Neural progenitor cell (in vitro differentiated cells): ENCODE measurements at regions not wholly inside any gene's neighbourhood (a gene's known extent, or its start where the extent isn't known, plus 50 kb on each side); places are given as distances from the start of the nearest gene placed in this dataset.
A peak's percentile ranks its signal among the peaks of the same experiment; 100 is the strongest.

ENCODE experiments used
- DNase-seq: peaks from one replicate; pipeline ENCODE4 v3.0.0-alpha.2; 2016; ENCODE audit warnings: low spot score
- H2AFZ ChIP-seq: fragments of 200-600 bp; sonication (generic); replicated peaks from 2 replicates; pipeline ENCODE4 v1.6.1; 2016; ENCODE audit warnings: antibody characterized with exemption
- H3F3A ChIP-seq: fragments of 200-600 bp; sonication (generic); 2 replicates; pipeline ENCODE4 v1.6.1; 2016; ENCODE audit warnings: antibody characterized with exemption, low read depth
- H3K27ac ChIP-seq: fragments of 200-600 bp; sonication (generic); 2 replicates; pipeline ENCODE4 v1.5.1; 2016; ENCODE audit warnings: mild to moderate bottlenecking
- H3K27me3 ChIP-seq: fragments of 200-600 bp; sonication (generic); 2 replicates; pipeline ENCODE4 v1.6.1; 2016; ENCODE audit warnings: mild to moderate bottlenecking, moderate library complexity
- H3K36me3 ChIP-seq: fragments of 200-600 bp; sonication (generic); 2 replicates; pipeline ENCODE4 v1.5.1; 2016
- H3K4me1 ChIP-seq: fragments of 200-600 bp; sonication (generic); 2 replicates; pipeline ENCODE4 v1.6.1; 2016; ENCODE audit warnings: mixed run types
- H3K4me2 ChIP-seq: fragments of 200-600 bp; sonication (generic); 2 replicates; pipeline ENCODE4 v1.6.1; 2016
- H3K4me3 ChIP-seq: fragments of 200-600 bp; sonication (generic); 2 replicates; pipeline ENCODE4 v1.5.1; 2016
- H3K79me2 ChIP-seq: fragments of 200-600 bp; sonication (generic); 2 replicates; pipeline ENCODE4 v1.6.1; 2016; ENCODE audit warnings: low read depth
- H3K9ac ChIP-seq: fragments of 200-600 bp; sonication (generic); 2 replicates; pipeline ENCODE4 v1.6.1; 2016
- H3K9me3 ChIP-seq: fragments of 200-600 bp; sonication (generic); 2 replicates; pipeline ENCODE4 v1.5.1; 2016; ENCODE audit warnings: low read depth
- H4K20me1 ChIP-seq: fragments of 200-600 bp; sonication (generic); 2 replicates; pipeline ENCODE4 v1.6.1; 2016; ENCODE audit warnings: low read depth
- H3K27ac Mint-ChIP-seq: 3 replicates; pipeline ENCODE4 v1.8.0; 2021; ENCODE audit warnings: mixed read lengths
- H3K27me3 Mint-ChIP-seq: 2 replicates; pipeline ENCODE4 v1.8.0; 2022; ENCODE audit warnings: low read depth, mild to moderate bottlenecking, inconsistent platforms, moderate library complexity, mixed read lengths; ENCODE audit not compliant: insufficient read depth
- H3K36me3 Mint-ChIP-seq: 3 replicates; pipeline ENCODE4 v1.8.0; 2021; ENCODE audit warnings: mixed read lengths
- H3K4me1 Mint-ChIP-seq: 3 replicates; pipeline ENCODE4 v1.8.0; 2021; ENCODE audit warnings: mixed read lengths
- H3K4me3 Mint-ChIP-seq: 3 replicates; pipeline ENCODE4 v1.8.0; 2021; ENCODE audit warnings: mild to moderate bottlenecking, moderate library complexity, mixed read lengths
- H3K9me3 Mint-ChIP-seq: 3 replicates; pipeline ENCODE4 v1.8.0; 2020; ENCODE audit warnings: mixed read lengths
- CTCF ChIP-seq: fragments of 200-600 bp; sonication (generic); IDR thresholded peaks from 2 replicates; pipeline ENCODE4 v1.5.1; 2017; ENCODE audit warnings: antibody characterized with exemption, mild to moderate bottlenecking
- EZH2 ChIP-seq: fragments of 200-600 bp; sonication (generic); IDR thresholded peaks from 2 replicates; pipeline ENCODE4 v1.6.1; 2017; ENCODE audit warnings: antibody characterized with exemption, mild to moderate bottlenecking, moderate library complexity
- EZH2phosphoT487 ChIP-seq: fragments of 200-600 bp; sonication (generic); IDR thresholded peaks from 2 replicates; pipeline ENCODE4 v1.6.1; 2017; ENCODE audit warnings: antibody characterized with exemption

- H2AFZ ChIP-seq: no peak overlapping the region
- H3K36me3 Mint-ChIP-seq: no peaks in the 10 kb centered on the region
- no peaks in the 10 kb centered on the region for H3F3A ChIP-seq
- H4K20me1 ChIP-seq: no peaks in the 10 kb centered on the region
- no peak overlapping the region for H3K27ac Mint-ChIP-seq
- H3K36me3 ChIP-seq: no peaks in the 10 kb centered on the region
- H3K27ac ChIP-seq: no peak overlapping the region
- no peak overlapping the region for H3K9ac ChIP-seq
- H3K4me1 ChIP-seq: no peaks in the 10 kb centered on the region
- H3K9me3 Mint-ChIP-seq: no peaks in the 10 kb centered on the region
- H3K27me3 Mint-ChIP-seq: no peaks in the 10 kb centered on the region
- no peak for DNase-seq
- H3K4me3 ChIP-seq: no peak overlapping the region
- H3K27me3 ChIP-seq: no peaks in the 10 kb centered on the region
- no peaks in the 10 kb centered on the region for H3K9me3 ChIP-seq
- H3K4me1 Mint-ChIP-seq: no peaks in the 10 kb centered on the region
- H3K79me2 ChIP-seq: no peaks in the 10 kb centered on the region
- TF ChIP-seq EZH2: no peak
- no peak for TF ChIP-seq EZH2phosphoT487
- TF ChIP-seq CTCF: no peak
- H3K4me3 Mint-ChIP-seq: no peak overlapping the region
- H3K4me2 ChIP-seq: no peak overlapping the region
Observed at GRCh38 chr6:81166770-81167169, 585.7 kb downstream of the TENT5A start.

GRCh38 chr6:81158956-81159355 lies 593.5 kb downstream of the TENT5A start:
- H3K4me3 Mint-ChIP-seq: no peak overlapping the region
- H3K27me3 ChIP-seq: no peaks in the 10 kb centered on the region
- H3K36me3 Mint-ChIP-seq: no peaks in the 10 kb centered on the region
- peaks cover 2% of the 10 kb centered on the region for H3K9me3 Mint-ChIP-seq
- H3K4me2 ChIP-seq: no peak overlapping the region
- no peaks in the 10 kb centered on the region for H3K79me2 ChIP-seq
- no peaks in the 10 kb centered on the region for H4K20me1 ChIP-seq
- H3K4me3 ChIP-seq: no peak overlapping the region
- H3F3A ChIP-seq: no peaks in the 10 kb centered on the region
- H3K4me1 Mint-ChIP-seq: no peaks in the 10 kb centered on the region
- no peaks in the 10 kb centered on the region for H3K27me3 Mint-ChIP-seq
- H3K27ac Mint-ChIP-seq: no peak overlapping the region
- H2AFZ ChIP-seq: no peak overlapping the region
- H3K9me3 ChIP-seq: no peaks in the 10 kb centered on the region
- H3K4me1 ChIP-seq: no peaks in the 10 kb centered on the region
- H3K36me3 ChIP-seq: no peaks in the 10 kb centered on the region
- no peak overlapping the region for H3K9ac ChIP-seq
- no peak overlapping the region for H3K27ac ChIP-seq
- TF ChIP-seq CTCF: no peak
- no peak for TF ChIP-seq EZH2phosphoT487
- TF ChIP-seq EZH2: no peak
- DNase-seq: no peak

GRCh38 chr6:81148751-81149150 lies 603.7 kb downstream of the TENT5A start:
- DNase-seq: no peak
- H4K20me1 ChIP-seq: no peaks in the 10 kb centered on the region
- Mint-ChIP-seq H3K36me3 (no peaks in the 10 kb centered on the region), H3K4me1 (no peaks in the 10 kb centered on the region), H3K4me3 (no peak overlapping the region), H3K9me3 (peaks cover 13% of the 10 kb centered on the region), H3K27me3 (no peaks in the 10 kb centered on the region), H3K27ac (no peak overlapping the region)
- peak overlapping the region; percentile 32 for H2AFZ ChIP-seq
- no peaks in the 10 kb centered on the region for H3K27me3 ChIP-seq
- no peaks in the 10 kb centered on the region for H3F3A ChIP-seq
- no peaks in the 10 kb centered on the region for H3K79me2 ChIP-seq
- H3K36me3 ChIP-seq: no peaks in the 10 kb centered on the region
- no peak overlapping the region for H3K4me3 ChIP-seq
- no peaks in the 10 kb centered on the region for H3K9me3 ChIP-seq
- no peak overlapping the region for H3K9ac ChIP-seq
- H3K4me1 ChIP-seq: no peaks in the 10 kb centered on the region
- no peak overlapping the region for H3K27ac ChIP-seq
- no peak overlapping the region for H3K4me2 ChIP-seq
- TF ChIP-seq CTCF: no peak
- no peak for TF ChIP-seq EZH2phosphoT487
- no peak for TF ChIP-seq EZH2

GRCh38 chr6:81145506-81145905 lies 607.0 kb downstream of the TENT5A start:
- Histone ChIP-seq H3K9me3 (no peaks in the 10 kb centered on the region), H3K36me3 (no peaks in the 10 kb centered on the region), H3K79me2 (no peaks in the 10 kb centered on the region), H4K20me1 (no peaks in the 10 kb centered on the region), H3K4me3 (no peak overlapping the region), H3K4me1 (no peaks in the 10 kb centered on the region), H3K27ac (no peak overlapping the region), H3K4me2 (no peak overlapping the region), H3K9ac (no peak overlapping the region), H2AFZ (no peak overlapping the region), H3K27me3 (no peaks in the 10 kb centered on the region), H3F3A (no peaks in the 10 kb centered on the region)
- Mint-ChIP-seq H3K36me3 (no peaks in the 10 kb centered on the region), H3K4me1 (no peaks in the 10 kb centered on the region), H3K4me3 (no peak overlapping the region), H3K27me3 (no peaks in the 10 kb centered on the region), H3K9me3 (no peaks in the 10 kb centered on the region), H3K27ac (no peak overlapping the region)
- DNase-seq: no peak
- TF ChIP-seq CTCF (no peak), EZH2phosphoT487 (no peak), EZH2 (no peak)
